Activated CD4-positive, alpha-beta T cell treated with anti-CD3 and anti-CD28 coated beads, Interleukin-2, amount 10 ng/mL, durations not matched to agents 24 days and 14 days (primary cell): ENCODE measurements at regions not wholly inside any gene's neighbourhood (a gene's known extent, or its start where the extent isn't known, plus 50 kb on each side); places are given as distances from the start of the nearest gene placed in this dataset.

Experiments
- DNase-seq: peaks from one replicate; pipeline ENCODE4 v3.0.0; 2022
- H3K27ac Mint-ChIP-seq: one replicate; pipeline ENCODE4 v1.8.0; 2022; ENCODE audit warnings: mild to moderate bottlenecking, mixed read lengths
- H3K27me3 Mint-ChIP-seq: one replicate; pipeline ENCODE4 v1.8.0; 2022; ENCODE audit warnings: mixed read lengths
- H3K36me3 Mint-ChIP-seq: one replicate; pipeline ENCODE4 v1.8.0; 2022; ENCODE audit warnings: low read depth, mild to moderate bottlenecking, mixed read lengths
- H3K4me1 Mint-ChIP-seq: one replicate; pipeline ENCODE4 v1.8.0; 2021; ENCODE audit warnings: mixed read lengths
- H3K4me3 Mint-ChIP-seq: one replicate; pipeline ENCODE4 v1.8.0; 2022; ENCODE audit warnings: mild to moderate bottlenecking, moderate library complexity, mixed read lengths
- H3K9me3 Mint-ChIP-seq: one replicate; pipeline ENCODE4 v1.8.0; 2021; ENCODE audit warnings: mixed read lengths
- intact Hi-C: fragments of 100-400 bp; cut with micrococcal nuclease; formaldehyde crosslinking; loops from one replicate; pipeline ENCODE4 v1.15.1; 2023

DNA sequence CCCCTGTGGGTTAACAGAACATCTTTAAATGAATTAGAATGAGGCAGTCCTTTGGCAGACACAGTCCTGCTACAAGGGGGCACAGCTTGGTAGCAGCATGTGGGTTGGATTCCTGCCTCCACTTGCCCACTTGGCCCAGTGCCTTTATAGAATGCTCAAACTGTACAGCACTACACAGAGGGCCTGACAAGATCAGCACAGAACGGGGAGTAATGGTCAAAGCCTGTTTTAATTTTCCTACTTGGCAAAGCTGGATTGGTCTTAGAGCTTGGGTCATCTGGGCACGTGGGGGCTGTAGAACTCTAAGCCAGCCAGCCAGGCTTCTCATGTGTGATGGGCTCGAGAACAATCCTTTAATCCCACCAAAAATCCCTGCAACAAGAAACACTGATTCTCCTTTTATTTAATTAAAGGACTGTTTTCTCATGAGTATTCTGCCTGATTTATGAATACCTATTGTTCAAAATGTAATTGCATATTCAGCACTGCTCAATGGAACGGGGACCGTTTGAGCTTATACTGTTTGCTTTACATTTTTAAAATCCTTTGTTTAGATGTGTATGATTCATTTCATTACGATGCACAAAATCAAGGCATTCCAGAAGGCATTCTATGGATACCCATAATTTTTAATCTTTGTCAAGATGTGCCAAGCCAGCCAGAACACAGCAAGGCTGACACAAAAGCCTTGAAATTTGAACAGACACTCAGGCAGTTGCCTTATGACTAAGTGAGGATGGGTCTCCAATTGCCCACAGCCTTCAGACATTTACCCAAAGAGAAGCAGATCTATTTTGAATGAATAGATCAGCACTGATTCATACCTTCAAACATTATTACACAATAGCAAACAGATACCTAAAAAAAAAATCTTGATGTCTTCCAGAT, 249.3 kb upstream of the TGFBR2 start:
- no peak overlapping the region for H3K4me3 Mint-ChIP-seq

DNA sequence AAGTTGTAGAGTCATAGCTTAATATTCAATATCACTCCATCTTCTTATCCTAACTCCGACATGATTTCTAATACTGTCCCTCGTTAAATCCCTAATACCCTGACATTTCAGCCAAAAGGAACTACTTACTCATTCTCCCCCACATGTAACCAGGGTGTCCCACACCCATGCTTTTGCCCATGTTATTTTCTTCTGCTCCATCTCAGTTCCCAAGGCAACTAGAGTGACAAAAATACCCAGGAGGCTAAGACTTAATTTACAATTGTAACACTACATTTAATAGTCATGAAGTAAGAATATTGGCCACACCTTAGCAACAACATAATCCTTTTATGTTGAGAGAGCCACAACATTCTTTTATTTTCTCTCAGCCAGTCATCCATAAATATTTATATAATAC, 248.5 kb upstream of the TGFBR2 start:
- intact Hi-C loops = no loop called here
- peaks cover 2% of the 10 kb centered on the region for H3K36me3 Mint-ChIP-seq
- H3K9me3 Mint-ChIP-seq = peaks cover 6% of the 10 kb centered on the region
- peaks cover 15% of the 10 kb centered on the region for H3K27me3 Mint-ChIP-seq
- H3K4me3 Mint-ChIP-seq = no peak overlapping the region
- no peak for DNase-seq
- H3K4me1 Mint-ChIP-seq = peaks cover 33% of the 10 kb centered on the region
- H3K27ac Mint-ChIP-seq = no peak overlapping the region

More for the DNA sequence above, 249.3 kb upstream of the TGFBR2 start:
- Mint-ChIP-seq H3K36me3 (peaks cover 2% of the 10 kb centered on the region), H3K27ac (no peak overlapping the region), H3K9me3 (peaks cover 4% of the 10 kb centered on the region), H3K4me1 (peaks cover 40% of the 10 kb centered on the region), H3K27me3 (peaks cover 15% of the 10 kb centered on the region)
- DNase-seq = no peak
- intact Hi-C loops = no loop called here

DNA sequence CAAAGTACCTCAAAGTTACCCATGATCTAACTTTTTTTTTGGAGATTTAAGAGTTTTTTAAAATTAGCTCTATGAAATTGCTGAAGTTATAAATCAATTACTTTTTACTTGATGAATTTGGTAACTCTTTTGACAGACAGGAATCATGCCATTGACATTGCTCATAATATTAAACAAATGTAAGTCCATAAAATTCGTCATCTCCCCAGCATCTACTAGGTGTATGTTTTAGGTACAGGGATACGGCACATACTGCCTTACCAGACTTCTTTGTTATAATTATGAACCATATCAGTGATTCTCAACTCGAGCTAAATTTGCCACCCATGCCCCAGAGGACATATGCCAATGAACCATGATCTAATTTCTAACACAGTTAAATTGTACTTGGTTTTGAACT, 247.5 kb upstream of the TGFBR2 start:
- intact Hi-C loops = no loop called here
- peaks cover 7% of the 10 kb centered on the region for H3K9me3 Mint-ChIP-seq
- H3K36me3 Mint-ChIP-seq = peaks cover 2% of the 10 kb centered on the region
- peaks cover 27% of the 10 kb centered on the region for H3K4me1 Mint-ChIP-seq
- no peak overlapping the region for H3K4me3 Mint-ChIP-seq
- H3K27me3 Mint-ChIP-seq = peaks cover 17% of the 10 kb centered on the region
- no peak for DNase-seq
- no peak overlapping the region for H3K27ac Mint-ChIP-seq

DNA sequence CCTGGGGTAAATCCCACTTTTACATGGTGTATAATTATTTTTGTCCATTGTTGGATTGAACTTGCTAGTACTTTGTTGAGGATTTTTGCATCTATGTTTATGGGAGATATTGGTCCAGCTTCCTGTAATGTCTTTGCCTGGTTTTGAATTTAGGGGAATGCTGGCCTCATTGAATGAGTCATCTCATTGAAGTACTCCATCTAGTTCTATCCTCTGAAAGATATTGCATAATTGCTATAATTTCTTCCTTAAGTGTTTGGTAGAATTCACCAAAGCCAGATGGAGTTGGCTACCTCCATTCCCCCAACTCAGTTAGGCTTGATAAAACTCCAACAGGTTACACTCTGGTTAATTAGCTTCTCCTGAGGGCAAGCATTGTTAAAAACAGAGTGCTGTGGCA, 237.4 kb upstream of the TGFBR2 start:
- no peak overlapping the region for H3K27ac Mint-ChIP-seq
- peaks cover 16% of the 10 kb centered on the region for H3K9me3 Mint-ChIP-seq
- H3K4me1 Mint-ChIP-seq = no peaks in the 10 kb centered on the region
- peaks cover 12% of the 10 kb centered on the region for H3K27me3 Mint-ChIP-seq
- intact Hi-C loops = no loop called here
- H3K4me3 Mint-ChIP-seq = no peak overlapping the region
- DNase-seq = no peak
- H3K36me3 Mint-ChIP-seq = no peaks in the 10 kb centered on the region

DNA sequence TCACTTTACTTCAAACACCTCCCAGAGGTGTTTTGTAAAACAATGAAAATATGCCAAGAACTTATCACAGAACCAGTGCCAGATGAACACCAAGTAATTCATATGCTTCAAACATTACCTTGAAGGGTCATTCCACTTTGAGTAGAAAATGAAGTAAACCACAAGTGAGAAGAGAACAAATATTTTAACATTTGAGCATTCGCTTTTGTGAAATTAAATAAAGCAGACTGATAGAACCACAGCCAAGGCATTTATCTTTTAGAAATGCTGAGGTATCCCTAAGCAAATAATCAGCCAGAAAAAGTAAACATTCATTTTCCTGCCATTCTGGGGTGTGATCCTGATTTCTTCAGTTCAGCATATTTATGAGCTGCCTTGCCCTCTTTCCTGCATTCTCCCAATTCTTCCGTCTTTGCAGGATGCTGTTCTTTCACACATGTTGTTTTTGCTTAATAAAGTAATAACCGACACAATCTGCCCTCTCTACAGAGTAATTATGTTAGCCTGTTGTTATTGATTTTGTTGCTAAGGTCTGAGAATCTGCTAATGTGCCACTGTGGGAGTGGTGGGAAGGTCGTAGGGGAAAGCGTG, 235.6 kb upstream of the TGFBR2 start:
- Mint-ChIP-seq H3K27ac (no peak overlapping the region), H3K4me1 (no peaks in the 10 kb centered on the region), H3K4me3 (no peak overlapping the region), H3K27me3 (peaks cover 13% of the 10 kb centered on the region), H3K9me3 (peaks cover 16% of the 10 kb centered on the region), H3K36me3 (no peaks in the 10 kb centered on the region)
- intact Hi-C loops = no loop called here
- no peak for DNase-seq

DNA sequence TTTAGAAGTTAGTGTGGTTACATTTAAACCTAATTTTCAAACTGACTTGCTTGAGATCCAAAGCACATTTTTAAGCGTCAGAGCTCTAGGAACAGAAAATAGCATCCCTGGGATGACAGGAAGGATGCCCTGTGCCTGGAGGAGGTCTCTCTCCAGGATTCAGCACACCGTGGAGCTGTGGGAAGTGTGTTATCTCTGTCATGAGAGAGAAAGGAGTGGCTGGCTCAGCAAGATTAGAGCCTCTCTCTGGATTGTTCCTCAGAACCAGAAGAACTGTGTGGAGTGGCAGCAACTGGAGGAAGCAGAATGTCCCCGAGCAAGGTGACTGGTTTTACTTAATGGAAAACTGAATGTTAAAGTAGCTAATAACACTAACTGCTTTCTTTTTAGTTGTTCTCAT, 233.6 kb upstream of the TGFBR2 start:
- Mint-ChIP-seq H3K4me1 (no peaks in the 10 kb centered on the region), H3K27ac (no peak overlapping the region), H3K9me3 (peaks cover 10% of the 10 kb centered on the region), H3K27me3 (peaks cover 13% of the 10 kb centered on the region), H3K36me3 (no peaks in the 10 kb centered on the region), H3K4me3 (no peak overlapping the region)
- no peak for DNase-seq
- intact Hi-C loops = no loop called here

DNA sequence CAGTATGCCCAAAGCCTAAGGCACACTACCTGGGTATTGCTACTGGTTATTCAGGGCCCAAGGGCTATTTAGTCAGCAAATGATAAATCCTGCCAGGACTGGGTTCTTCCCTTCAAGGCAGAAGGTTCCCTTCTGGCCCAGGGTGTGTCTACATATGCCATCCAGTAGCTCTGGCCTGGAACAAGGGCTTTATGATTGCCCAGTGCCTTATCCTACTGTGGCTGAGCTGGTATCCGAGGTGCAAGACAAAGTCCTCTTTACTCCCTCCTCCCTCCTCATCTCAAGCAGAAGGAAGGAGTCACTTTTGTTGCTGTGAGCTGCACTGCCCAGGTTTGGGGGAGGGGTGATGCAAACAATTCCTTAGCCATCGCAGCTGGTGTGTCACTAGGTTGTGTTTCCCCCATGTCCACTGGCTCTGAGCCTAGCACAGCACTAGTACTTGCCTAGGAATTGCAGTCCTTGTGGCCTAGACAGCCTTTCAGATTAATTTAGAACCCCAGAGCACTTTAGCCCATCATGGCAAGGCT, 221.8 kb upstream of the TGFBR2 start:
- no peak for DNase-seq
- Mint-ChIP-seq H3K4me1 (no peaks in the 10 kb centered on the region), H3K27me3 (no peaks in the 10 kb centered on the region), H3K27ac (no peak overlapping the region), H3K36me3 (peaks cover 10% of the 10 kb centered on the region), H3K4me3 (no peak overlapping the region), H3K9me3 (peaks cover 28% of the 10 kb centered on the region)
- intact Hi-C loops = no loop called here

DNA sequence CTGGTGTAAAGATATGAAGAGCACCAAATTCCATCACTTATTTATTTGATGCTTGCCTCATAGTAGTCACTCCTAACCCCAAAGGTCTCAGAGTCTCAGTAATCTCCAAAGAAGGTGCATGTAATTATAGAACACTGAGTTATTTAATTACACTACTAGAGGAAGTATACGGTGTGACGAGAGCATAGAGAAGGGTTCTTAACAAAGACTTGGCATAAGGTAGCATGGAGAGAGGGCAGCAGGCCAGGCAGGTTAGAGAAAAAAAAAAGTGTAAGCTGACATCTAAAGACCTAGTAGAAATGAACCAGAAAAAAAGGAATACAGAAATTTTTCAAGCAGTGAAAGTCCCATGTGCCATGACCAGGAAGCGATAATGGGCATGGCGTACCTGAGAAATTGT, 213.3 kb upstream of the TGFBR2 start:
- Mint-ChIP-seq H3K27me3 (no peaks in the 10 kb centered on the region), H3K9me3 (peaks cover 18% of the 10 kb centered on the region), H3K27ac (no peak overlapping the region), H3K4me3 (no peak overlapping the region), H3K36me3 (peaks cover 4% of the 10 kb centered on the region), H3K4me1 (no peaks in the 10 kb centered on the region)
- DNase-seq = no peak
- intact Hi-C loops = no loop called here

DNA sequence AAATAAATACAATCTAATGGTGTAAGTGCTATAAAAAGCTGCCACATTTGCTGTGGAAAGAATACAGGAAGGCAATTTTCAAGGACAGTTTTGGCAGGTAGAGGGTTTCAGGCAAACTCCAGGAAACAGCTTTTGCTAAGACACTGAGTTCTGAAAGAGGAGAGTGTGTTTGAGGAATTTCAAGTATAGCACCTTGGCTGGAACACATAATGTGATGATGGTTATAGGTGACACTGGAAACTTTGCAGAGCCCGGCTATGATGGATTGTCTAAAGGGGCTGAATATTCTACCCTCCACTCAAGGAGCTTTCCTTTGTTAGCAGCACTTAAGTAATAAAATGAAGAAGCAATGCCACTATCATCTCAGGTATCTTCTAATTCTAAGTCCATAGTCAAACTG, 209.4 kb upstream of the TGFBR2 start:
- peaks cover 2% of the 10 kb centered on the region for H3K36me3 Mint-ChIP-seq
- intact Hi-C loops = no loop called here
- no peak overlapping the region for H3K27ac Mint-ChIP-seq
- peaks cover 11% of the 10 kb centered on the region for H3K4me1 Mint-ChIP-seq
- H3K27me3 Mint-ChIP-seq = no peaks in the 10 kb centered on the region
- no peak overlapping the region for H3K4me3 Mint-ChIP-seq
- no peak for DNase-seq
- H3K9me3 Mint-ChIP-seq = peaks cover 17% of the 10 kb centered on the region

DNA sequence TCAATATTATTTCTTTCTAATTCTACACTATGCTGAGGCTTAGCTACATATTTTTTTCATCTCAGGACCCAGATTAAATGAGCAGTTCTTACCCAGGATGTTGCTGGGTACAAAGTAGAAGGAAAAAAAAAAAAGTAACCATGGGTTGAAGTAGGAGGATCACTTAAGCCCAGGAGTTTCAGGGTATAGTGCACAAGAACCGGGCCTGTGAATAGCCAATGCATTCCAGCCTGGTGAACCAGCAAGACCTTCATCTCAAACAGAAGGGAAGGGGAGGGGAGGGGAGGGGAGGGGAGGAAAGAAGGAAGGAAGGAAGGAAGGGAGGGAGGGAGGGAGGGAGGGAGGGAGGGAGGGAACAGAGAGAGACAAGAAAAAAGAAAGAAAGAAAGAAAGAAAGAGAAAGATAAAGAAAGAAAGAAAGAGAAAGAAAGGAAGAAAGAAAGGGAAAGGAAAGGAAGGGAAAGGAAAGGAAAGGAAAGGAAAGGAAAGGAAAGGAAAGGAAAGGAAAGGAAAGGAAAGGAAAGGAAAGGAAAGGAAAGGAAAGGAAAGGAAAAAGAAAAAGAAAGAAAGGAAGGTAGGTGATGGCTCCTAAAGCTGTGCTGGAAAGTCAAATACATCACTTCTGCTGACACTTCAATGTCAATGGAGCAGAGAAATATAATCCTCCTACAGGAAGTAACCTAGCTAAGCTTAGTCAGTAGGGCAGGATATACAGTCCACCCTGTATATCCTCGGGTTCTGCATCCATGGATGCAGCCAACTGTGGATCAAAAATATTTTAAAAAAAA, 206.8 kb upstream of the TGFBR2 start:
- H3K4me3 Mint-ChIP-seq = no peak overlapping the region
- peaks cover 2% of the 10 kb centered on the region for H3K36me3 Mint-ChIP-seq
- no peak overlapping the region for H3K27ac Mint-ChIP-seq
- no peaks in the 10 kb centered on the region for H3K27me3 Mint-ChIP-seq
- H3K4me1 Mint-ChIP-seq = peaks cover 11% of the 10 kb centered on the region
- H3K9me3 Mint-ChIP-seq = peaks cover 14% of the 10 kb centered on the region
- no peak for DNase-seq
- intact Hi-C loops = no loop called here

DNA sequence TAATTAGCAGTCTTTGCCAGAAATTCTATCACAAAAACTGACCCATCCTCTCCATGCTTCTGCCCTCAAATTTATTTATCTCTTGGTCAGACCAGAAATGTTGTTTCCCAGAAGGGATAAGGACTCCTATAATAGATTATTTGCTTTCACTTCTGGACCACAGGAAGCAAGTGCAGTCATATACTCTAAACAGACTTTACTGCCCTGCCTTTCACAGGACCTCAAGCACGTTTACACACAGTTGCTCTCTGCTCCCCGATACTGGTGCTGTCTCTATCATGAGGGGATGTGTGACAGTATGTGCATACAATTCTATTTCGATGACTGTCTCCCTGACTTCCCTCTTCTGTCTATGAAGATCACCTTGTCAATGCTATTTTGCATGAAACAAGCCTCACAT, 205.5 kb upstream of the TGFBR2 start:
- DNase-seq = no peak
- Mint-ChIP-seq H3K4me3 (no peak overlapping the region), H3K27me3 (peaks cover 1% of the 10 kb centered on the region), H3K4me1 (peaks cover 11% of the 10 kb centered on the region), H3K9me3 (peaks cover 9% of the 10 kb centered on the region), H3K36me3 (peaks cover 2% of the 10 kb centered on the region), H3K27ac (no peak overlapping the region)
- intact Hi-C loops = no loop called here

DNA sequence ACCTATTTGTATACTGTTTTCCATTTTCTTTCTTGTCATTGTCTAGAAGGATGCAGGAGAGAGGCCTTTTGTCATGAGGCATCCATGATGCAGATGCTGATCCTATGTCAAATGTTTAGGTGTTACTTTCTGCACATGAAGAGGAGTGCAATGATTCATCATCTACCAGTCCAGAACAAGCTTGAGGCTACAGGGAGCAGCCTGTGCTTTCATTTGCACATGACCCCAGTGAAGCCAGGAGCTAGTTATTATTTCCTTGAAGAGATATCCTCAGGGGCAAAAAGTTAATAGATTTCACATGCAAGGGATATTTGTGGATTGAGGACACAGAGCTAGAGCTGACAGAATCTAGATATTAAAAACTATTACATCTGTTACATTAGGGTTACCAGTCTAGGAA, 204.4 kb upstream of the TGFBR2 start:
- no peaks in the 10 kb centered on the region for H3K36me3 Mint-ChIP-seq
- peaks cover 5% of the 10 kb centered on the region for H3K9me3 Mint-ChIP-seq
- H3K4me3 Mint-ChIP-seq = no peak overlapping the region
- peaks cover 11% of the 10 kb centered on the region for H3K4me1 Mint-ChIP-seq
- no peak for DNase-seq
- peaks cover 1% of the 10 kb centered on the region for H3K27me3 Mint-ChIP-seq
- intact Hi-C loops = no loop called here
- no peak overlapping the region for H3K27ac Mint-ChIP-seq

DNA sequence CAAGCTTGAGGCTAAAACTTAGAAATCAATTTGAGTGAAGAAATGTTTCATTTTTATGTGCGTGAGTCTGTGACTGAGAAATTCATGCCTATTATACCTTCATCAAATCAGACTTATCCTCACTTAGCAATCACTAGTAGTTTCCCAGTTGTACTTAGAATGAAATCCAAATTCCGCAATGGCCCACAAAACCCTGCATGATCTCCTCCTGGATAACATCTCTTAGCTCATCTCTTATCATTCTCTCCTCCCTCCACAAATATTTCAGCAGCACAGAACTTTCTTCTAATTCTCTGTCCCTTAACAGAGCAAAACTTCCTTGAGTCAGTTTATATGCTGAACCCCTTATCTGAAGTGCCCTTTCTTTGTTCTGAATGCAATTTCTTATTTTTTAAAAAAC, 198.8 kb upstream of the TGFBR2 start:
- Mint-ChIP-seq H3K4me1 (no peaks in the 10 kb centered on the region), H3K27ac (no peak overlapping the region), H3K36me3 (peaks cover 5% of the 10 kb centered on the region), H3K4me3 (no peak overlapping the region), H3K9me3 (peaks cover 20% of the 10 kb centered on the region), H3K27me3 (peaks cover 1% of the 10 kb centered on the region)
- DNase-seq = no peak
- intact Hi-C loops = no loop called here

DNA sequence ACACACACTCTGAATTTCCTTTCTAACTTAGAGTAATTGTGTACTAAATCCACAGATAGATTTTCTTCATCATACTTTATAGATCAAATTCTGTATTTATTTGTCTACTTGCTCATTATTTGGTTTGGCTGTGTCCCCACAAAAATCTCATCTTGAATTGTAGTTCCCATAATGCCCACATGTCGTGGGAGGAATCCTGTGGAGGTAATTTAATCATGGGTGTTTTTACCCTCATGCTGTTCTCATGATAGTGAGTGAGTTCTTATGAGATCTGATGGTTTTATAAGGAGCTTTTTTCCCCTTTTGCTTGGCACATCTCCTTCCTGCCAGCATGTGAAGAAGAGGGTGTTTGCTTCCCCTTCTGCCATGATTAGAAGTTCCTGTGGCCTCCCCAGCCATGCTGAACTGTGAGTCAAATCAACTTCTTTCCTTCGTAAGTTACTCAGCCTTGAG, 198.3 kb upstream of the TGFBR2 start:
- Mint-ChIP-seq H3K9me3 (peaks cover 20% of the 10 kb centered on the region), H3K27ac (no peak overlapping the region), H3K27me3 (peaks cover 1% of the 10 kb centered on the region), H3K36me3 (peaks cover 5% of the 10 kb centered on the region), H3K4me3 (no peak overlapping the region), H3K4me1 (no peaks in the 10 kb centered on the region)
- DNase-seq = no peak
- intact Hi-C loops = no loop called here
